ENCODE measurements at regions not wholly inside any gene's neighbourhood (a gene's known extent, or its start where the extent isn't known, plus 50 kb on each side); places are given as distances from the start of the nearest gene placed in this dataset.

- TF ChIP-seq, protein P1, sequence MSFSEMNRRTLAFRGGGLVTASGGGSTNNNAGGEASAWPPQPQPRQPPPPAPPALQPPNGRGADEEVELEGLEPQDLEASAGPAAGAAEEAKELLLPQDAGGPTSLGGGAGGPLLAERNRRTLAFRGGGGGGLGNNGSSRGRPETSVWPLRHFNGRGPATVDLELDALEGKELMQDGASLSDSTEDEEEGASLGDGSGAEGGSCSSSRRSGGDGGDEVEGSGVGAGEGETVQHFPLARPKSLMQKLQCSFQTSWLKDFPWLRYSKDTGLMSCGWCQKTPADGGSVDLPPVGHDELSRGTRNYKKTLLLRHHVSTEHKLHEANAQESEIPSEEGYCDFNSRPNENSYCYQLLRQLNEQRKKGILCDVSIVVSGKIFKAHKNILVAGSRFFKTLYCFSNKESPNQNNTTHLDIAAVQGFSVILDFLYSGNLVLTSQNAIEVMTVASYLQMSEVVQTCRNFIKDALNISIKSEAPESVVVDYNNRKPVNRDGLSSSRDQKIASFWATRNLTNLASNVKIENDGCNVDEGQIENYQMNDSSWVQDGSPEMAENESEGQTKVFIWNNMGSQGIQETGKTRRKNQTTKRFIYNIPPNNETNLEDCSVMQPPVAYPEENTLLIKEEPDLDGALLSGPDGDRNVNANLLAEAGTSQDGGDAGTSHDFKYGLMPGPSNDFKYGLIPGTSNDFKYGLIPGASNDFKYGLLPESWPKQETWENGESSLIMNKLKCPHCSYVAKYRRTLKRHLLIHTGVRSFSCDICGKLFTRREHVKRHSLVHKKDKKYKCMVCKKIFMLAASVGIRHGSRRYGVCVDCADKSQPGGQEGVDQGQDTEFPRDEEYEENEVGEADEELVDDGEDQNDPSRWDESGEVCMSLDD (CRISPR knock-in tag; IDR thresholded peaks at IDR 0.05; ENCODE audit: borderline replicate concordance): no peak
- TF ChIP-seq WIZ (CRISPR knock-in tag; IDR thresholded peaks at IDR 0.05): no peak
Observed at GRCh38 chr18:51767293-51767692, 569.8 kb upstream of the MEX3C start (continued).

- Histone ChIP-seq H3K4me1 (ENCODE audit: insufficient read depth, low read length) (no peaks in the 10 kb centered on the region), H3K27me3 (ENCODE audit: control insufficient read depth in 1 of 2, insufficient read depth in 2 of 2, low read length in 2 of 2) (no peaks in the 10 kb centered on the region), H3K36me3 (replicated peaks in 1 of 2; ENCODE audit: control insufficient read depth in 1 of 2, insufficient read depth in 2 of 2, low read length in 2 of 2) (no peaks in the 10 kb centered on the region), H4K20me1 (ENCODE audit: insufficient read depth, low read length) (no peaks in the 10 kb centered on the region), H3K27ac (ENCODE audit: extremely low read length, insufficient read depth, low read length) (no peak overlapping the region), H3K9me3 (ENCODE audit: low read length) (peaks cover 66% of the 10 kb centered on the region), H2AFZ (ENCODE audit: low read length) (no peak overlapping the region), H3K4me3 (replicated peaks in 1 of 3; ENCODE audit: insufficient read depth in 1 of 3, low read depth in 2 of 3, low read length in 3 of 3) (no peak overlapping the region), H3K4me2 (ENCODE audit: low read depth, low read length) (no peak overlapping the region), H3K79me2 (ENCODE audit: insufficient read depth, low read length) (no peaks in the 10 kb centered on the region), H3K9ac (ENCODE audit: insufficient read depth, low read depth, low read length) (no peak overlapping the region)
- in situ Hi-C loops (cut with HindIII; ENCODE audit: extremely low pct_ligation_motif_present, low pct_unique_long_range_greater_than_20kb): loop anchor here (25.0 kb wide), 1 partner anchor 109 kb away; no protein-coding TSS in a partner anchor
- BruUV-seq (replicated peaks): no TSS peak
- TF ChIP-seq ZNF569 (CRISPR knock-in tag; IDR thresholded peaks at IDR 0.05; ENCODE audit: borderline replicate concordance) (no peak), ZNF367 (CRISPR knock-in tag; IDR thresholded peaks at IDR 0.05; ENCODE audit: borderline replicate concordance) (no peak), MED8 (CRISPR knock-in tag; IDR thresholded peaks at IDR 0.05; ENCODE audit: insufficient replicate concordance) (no peak), ARNT (IDR thresholded peaks at IDR 0.05) (no peak), ZFAT (CRISPR knock-in tag; conservative IDR thresholded peaks at IDR 0.05) (no peak), KDM4B (CRISPR knock-in tag; IDR thresholded peaks at IDR 0.05) (no peak)
- TF ChIP-seq, protein P2, sequence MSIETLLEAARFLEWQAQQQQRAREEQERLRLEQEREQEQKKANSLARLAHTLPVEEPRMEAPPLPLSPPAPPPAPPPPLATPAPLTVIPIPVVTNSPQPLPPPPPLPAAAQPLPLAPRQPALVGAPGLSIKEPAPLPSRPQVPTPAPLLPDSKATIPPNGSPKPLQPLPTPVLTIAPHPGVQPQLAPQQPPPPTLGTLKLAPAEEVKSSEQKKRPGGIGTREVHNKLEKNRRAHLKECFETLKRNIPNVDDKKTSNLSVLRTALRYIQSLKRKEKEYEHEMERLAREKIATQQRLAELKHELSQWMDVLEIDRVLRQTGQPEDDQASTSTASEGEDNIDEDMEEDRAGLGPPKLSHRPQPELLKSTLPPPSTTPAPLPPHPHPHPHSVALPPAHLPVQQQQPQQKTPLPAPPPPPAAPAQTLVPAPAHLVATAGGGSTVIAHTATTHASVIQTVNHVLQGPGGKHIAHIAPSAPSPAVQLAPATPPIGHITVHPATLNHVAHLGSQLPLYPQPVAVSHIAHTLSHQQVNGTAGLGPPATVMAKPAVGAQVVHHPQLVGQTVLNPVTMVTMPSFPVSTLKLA (IDR thresholded peaks at IDR 0.05): no peak
- ChIA-PET CTCF (ENCODE audit: low intra/inter-chr PET ratio, low total read pairs) (no interaction called here), POLR2A (no interaction called here)
- intact Hi-C loops (cut with micrococcal nuclease; ENCODE audit: unreplicated experiment): no loop called here
- FAIRE-seq: no peak
- ATAC-seq: no peak
- 21% methylated on average over 4 of the region's 4 CpGs for WGBS (ENCODE audit: low lambda C conversion rate)
- no peak for DNase-seq (ENCODE audit: low spot score)
Observed at GRCh38 chr18:51778115-51778514, 561.9 kb upstream of the DCC start.

Measured in HepG2 (cell line).